CD4-positive, alpha-beta T cell treated with Interleukin-1 beta for 1 hour (primary cell): ENCODE measurements at regions not wholly inside any gene's neighbourhood (a gene's known extent, or its start where the extent isn't known, plus 50 kb on each side); places are given as distances from the start of the nearest gene placed in this dataset.
"Not testable (repeated sequence)": the region's sequence is repeated elsewhere in the genome, so short reads cannot be mapped to it uniquely, and the experiment has no call there.

Experiments
- DNase-seq, 2 donors: peaks; one replicate each; pipeline ENCODE4 v3.0.0-alpha.2; 2020 to 2022

DNA sequence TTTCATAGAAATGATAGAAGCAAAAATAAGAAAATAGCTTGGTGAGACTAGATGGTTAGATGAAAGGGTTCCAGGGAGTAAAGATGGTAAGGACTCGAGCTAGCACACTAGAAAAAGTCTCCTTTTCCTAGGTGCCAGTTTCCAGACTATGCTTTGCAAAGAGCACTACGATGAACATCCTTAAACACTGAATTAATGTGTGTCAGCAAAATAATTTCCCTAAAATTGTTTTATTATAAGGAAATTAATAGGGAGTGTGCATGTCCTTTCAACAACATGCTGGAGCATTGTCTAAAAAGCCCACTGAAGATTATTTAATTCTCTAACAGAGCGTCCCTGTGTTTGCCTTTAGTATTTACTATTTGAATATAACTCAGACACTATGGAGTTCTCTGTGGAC lies 107.4 kb upstream of the NDUFV2 start:
- no peak for DNase-seq

DNA sequence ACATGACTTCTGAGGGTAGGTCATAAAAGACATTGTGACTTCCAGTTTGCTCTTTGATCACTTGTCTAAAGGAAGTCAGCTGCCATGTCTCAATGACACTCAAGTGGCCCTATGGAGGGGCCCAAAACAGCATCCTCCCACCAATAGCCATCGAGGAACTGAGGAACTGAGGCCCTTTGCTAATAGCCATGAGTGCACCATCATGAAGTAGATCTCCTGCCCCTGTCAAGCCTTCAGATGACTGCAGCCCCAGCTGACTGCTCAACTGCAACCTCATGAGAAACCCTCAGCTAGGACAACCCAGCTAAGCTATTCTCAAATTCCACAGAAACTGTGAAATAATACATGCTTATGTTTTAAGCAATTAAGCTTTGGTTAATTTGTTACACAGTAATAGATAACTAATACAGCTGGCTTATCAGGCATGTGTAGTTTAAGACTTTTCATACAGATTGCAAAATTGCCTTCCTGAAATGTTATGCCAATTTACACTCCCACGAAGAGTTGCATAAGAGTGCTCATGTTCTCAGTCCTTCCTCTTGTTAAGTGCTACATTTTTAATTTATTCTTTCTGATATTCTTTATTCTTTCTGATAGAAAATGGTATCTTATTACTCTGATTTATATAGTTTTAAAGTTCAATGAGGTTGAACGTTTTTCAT lies 105.6 kb upstream of the NDUFV2 start:
- no peak for DNase-seq

DNA sequence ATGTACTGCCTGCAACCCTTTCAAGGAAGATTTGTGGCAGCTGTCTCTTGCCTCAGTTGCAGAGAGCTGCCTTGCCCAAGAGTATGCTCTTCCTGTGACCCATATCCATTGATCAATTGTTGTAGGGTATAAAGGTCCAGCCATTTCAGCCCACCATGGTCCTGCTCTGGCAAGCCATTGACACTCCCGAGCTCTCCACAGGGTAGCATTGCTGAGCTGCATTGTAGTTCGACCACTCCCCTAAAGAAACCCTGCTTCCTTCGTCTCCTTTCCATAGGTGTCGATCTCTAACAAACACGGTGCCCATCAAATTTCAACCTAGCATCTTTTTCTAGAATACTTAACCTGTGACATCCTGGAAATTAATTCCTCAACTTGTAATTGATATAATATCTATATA lies 104.9 kb upstream of the NDUFV2 start:
- DNase-seq: no peak

DNA sequence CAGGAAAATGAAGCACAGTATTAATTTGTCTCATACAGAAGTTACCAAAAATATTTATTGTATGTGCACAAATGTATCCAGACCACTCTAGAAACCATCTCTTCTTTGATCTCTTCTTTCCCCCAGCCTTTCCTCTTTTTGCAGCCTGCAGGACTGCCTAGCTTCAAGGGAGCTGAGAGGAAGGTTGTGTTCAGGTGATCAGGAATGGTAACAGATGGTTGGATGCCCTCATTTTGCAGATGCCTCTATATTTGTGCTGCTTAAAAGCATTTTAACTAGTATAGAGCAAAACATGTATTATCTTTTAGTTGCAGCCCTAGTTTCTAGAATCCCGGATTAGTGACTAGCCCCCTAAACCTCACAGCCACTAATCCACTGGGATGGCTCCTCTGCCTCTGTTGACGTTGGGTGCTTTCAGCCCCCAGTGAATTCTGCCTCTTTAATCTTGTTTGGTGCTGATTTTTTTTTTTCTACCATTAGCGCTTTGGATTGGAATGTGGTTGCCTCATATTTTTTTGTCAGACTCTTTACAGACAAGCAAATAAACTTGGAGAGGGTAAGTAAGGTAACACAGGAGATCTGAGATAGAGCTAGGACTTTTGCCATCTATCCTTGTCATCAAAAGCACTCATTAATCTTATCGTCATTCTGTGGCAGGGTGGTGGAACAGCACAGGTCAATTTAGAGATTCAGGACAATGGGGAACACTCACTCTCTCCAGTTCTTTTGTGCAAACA lies 103.8 kb upstream of the NDUFV2 start:
- DNase-seq: no peak

DNA sequence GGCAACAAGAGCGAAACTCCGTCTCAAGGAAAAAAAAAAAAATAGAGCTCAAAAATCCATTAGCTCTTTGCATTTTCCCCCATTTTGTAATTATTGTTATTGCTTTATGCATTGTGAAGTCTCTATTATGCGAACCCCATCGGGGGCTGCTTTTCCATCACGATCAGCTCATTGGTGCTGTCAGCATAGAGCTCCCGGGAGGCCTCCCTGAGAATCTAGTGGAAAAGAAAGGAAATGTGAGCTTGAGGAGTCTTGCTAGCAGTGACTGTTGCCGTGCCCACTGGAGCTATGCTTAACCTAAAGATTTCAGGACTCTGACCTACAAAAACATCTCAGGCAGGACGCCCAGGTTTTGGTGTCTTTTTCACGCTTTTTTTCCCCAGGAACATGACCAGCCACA lies 102.6 kb upstream of the NDUFV2 start:
- DNase-seq: no peak

DNA sequence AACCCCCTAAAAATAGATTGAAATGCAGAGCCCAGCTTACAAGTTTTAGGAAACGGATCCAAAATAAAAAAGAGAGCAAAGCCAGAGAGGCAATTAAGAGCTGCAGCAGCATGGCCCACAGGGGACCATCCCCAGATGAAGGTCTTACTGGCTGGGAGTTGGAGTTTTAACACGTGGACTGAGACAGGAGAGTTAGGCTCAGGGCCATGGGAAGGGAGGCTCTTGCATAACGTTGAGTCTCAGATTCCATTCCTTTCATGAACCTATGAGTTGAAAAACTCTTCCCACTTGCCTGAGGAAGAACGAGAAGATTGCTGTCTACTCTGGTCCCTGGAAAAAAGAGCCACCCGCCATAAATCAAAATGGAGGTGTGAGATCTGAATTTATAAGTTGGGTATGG lies 101.8 kb upstream of the NDUFV2 start:
- DNase-seq: no peak

DNA sequence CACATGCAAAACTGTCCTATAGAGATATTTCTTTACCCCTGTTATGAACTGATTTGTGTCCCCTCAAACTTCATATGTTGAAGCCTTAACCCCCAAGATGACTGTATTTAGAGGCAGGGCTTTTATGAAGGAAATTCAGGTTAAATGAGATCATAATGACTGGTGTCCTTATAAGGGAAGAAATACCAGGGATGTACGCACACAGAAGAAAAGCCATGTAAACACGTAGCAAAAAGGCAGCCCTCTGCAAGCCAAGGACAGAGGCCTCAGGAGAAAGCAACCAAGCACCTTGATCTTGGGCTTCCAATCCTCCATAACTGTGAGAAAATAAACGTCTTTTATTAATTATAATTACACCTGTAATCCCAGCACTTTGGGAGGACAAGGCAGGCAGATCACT lies 101.3 kb upstream of the NDUFV2 start:
- DNase-seq: no peak

DNA sequence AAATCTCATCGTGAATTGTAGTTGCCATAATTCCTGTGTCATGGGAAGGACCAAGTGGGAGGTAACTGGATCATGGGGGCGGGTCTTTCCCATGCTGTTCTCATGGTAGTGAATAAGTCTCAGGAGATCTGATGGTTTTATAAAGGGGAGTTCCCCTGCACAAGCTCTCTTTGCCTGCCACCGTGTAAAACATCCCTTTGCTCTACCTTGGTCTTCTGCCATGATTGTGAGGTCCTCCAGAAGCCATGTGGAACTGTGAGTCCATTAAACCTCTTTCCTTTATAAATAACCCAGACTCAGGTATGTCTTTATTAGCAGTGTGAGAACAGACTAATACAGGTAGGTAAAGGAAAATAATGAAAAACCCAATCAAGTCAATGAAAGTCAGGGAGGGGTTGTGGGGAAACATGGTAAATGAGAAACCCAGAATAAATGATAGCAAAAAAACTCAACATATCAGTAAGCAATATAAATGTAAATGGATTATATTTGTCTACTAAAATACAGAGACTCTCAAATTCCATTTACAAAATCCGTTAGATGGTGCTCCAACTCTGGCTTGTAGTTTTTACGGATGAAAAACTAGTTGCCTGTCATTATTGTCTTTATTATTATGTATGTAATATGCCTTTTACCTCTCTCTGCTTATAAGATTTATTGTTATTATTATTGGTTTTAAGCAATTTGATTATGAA lies 98.9 kb upstream of the NDUFV2 start:
- no peak for DNase-seq

DNA sequence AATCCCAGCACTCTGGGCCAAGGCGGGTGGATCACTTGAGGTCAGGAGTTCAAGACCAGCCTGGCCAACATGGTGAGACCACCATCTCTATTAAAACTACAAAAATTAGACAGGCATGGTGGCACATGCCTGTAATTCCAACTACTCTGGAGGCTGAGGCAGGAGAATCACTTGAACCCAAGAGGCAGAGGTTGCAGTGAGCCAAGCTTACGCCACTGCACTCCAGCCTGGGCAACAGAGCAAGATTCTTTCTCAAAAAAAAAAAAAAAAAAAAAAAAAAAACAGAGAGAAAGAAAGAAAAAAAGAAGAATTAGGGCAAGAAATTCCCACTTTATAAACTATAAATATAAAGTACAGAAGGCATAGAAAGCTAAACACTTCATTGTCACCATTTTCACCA lies 98.2 kb upstream of the NDUFV2 start:
- not testable (repeated sequence) for DNase-seq

DNA sequence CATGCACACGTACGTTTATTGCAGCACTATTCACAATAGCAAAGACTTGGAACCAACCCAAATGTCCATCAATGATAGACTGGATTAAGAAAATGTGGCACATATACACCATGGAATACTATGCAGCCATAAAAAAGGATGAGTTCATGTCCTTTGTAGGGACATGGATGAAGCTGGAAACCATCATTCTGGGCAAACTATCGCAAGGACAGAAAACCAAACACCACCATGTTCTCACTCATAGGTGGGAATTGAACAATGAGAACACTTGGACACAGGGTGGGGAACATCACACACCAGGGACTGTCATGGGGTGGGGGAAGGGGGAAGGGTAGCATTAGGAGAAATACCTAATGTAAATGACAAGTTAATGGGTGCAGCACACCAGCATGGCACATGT lies 94.8 kb upstream of the NDUFV2 start:
- DNase-seq: not testable (repeated sequence)

DNA sequence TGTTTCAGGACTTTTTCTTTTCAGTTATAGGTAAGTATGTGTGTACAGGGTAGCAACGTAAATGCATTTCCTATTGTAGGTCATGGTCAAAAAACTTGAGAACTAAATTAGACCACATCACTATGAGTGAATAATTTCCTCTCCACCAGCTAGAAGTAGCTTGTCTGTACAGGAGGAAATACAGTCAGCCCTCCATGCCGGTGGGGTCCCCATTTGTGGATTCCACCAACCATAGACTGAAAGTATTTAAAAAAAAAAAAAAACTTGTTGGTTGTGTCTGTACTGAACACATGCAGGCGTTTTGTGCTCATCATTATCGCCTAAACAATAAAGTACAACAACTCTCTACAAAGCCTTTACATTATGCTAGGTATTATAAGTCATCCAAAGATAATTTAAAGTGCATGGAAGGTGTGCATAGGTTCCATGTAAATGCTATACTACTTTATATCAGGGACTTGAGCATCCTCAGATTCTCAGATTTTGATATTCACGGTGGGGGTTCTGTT lies 94.2 kb upstream of the NDUFV2 start:
- no peak for DNase-seq

DNA sequence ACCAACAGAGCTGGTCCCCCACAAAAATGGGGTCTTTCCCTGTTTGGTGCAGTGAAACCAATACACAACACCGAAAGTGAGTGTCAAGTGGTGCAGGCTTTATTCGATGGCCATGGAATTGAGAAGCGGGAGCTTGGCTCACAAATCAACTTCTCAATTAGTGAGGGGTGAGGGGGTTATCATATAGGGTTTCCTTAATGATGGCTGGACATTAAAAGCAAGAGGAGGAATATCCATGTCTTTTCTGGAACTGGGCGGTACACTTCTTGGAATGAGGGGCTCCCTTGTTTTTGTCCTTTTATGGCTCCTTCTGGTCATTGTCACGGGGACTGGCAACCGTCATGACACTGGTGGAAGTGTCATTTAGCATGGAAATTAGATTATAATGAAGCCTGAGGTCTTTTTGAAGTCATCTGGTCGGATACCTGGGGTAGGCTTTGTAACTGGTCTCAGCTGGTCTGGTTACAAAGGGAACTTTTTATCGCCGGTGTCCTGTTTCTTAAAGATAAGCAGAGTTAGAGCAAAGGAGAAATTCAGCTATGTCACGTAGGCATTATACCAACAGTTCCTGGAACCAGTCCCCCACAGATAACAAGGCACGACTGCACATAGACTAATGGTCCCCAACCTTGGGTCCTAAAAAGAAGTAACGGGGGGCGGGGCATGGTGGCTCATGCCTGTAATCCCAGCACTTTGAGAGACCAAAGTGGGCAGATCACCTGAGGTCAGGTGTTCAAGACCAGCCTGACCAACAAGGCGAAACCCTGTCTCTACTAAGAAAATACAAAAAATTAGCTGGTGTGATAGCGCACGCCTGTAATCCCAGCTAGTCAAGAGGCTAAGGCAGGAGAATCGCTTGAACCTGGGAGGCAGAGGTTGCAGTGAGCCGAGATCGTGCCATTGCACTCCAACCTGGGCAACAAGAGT lies 93.5 kb upstream of the NDUFV2 start:
- no peak for DNase-seq

DNA sequence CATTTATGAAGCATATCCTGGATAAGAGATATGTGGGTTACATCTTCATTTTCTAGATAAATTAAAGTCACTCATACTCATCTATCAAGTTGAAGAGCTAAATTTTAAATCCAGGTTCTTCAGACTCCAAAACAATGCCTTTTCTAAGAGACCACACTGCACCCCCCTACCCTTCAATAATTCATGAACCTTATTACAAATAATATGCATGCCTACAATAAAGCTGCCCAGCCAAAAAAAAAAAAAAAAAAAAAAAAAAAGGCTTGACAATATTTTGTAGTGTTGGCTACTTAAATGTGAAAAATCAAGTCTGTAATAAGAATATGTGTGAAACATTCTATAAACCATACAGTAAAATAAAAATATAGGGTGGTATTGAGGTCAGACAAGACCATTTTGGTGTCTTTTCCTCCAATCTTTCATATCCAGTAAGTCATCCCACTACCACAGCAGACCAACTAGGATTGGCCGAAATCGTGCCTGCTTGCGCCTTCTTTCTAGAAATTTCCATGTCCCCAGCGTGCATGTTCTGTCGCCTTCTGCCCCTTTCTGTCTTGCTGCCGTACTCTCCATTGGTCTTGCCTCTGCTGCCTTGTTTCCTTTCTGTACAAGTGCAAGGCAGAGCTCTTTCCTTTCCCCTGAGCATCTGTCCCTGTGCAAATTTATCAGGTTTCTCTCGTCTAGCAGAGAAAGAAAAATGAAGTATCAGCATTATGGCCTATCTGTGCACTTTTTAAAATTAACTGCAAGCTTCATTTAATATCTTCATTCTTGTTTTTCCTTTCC lies 92.6 kb upstream of the NDUFV2 start:
- DNase-seq: no peak

DNA sequence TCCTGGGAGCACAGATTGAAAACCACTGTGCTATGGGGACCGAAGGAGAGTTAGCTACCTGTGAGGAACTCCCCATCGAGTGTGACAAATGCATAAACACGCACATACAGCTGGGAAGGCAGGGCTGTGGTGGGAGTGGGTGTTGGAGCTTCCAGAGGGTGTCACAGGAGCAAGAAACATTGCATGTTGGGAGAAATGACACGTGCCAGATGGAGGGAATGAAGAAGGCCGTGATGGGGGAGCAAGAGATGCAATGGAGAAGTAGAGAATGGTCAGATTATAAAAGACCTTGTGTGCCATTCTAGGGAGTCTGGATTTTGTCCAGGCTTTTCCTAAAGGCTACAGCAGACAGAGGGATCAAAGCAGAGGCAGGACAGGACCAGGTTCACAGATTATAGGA lies 91.1 kb upstream of the NDUFV2 start:
- DNase-seq: no peak

DNA sequence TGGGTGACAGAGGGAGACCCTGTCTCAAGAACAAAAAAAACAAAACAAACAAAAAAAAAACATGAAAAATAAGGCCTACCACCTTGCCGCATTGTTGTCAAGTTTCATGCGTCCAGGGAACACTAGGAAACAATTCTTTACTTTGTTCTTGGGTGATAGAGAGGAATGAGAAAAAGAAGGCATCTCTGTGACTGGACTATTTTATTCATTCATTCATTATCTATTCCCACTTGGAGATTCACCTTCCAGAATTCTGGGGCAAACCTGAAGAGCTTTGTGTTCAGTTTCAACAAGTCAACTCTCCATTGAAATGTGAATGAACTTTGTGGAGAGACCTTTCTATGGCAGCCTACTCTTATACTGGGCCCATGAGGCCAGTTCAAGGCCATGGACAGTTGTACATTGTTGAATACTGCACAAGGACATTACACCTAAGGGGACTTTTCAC lies 88.5 kb upstream of the NDUFV2 start:
- no peak for DNase-seq

DNA sequence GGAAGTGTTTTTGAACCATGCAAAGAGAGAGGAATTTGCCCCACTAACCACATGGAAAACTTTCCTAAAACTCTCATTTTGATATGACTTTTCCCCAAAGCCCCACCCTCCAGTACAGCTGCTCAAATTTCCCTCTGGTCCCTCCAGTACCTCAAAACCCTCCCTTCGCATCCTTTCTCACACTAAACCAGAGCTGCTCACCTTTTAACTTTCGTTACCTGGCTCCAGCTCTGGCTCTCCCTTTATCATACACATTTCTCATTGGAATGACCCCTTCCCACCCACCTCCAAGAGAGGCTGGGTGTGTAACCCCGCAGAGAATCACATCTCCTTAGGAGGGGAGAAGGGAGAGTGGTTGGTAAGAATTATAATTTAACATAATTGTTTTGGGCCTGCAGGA lies 86.8 kb upstream of the NDUFV2 start:
- DNase-seq: no peak

DNA sequence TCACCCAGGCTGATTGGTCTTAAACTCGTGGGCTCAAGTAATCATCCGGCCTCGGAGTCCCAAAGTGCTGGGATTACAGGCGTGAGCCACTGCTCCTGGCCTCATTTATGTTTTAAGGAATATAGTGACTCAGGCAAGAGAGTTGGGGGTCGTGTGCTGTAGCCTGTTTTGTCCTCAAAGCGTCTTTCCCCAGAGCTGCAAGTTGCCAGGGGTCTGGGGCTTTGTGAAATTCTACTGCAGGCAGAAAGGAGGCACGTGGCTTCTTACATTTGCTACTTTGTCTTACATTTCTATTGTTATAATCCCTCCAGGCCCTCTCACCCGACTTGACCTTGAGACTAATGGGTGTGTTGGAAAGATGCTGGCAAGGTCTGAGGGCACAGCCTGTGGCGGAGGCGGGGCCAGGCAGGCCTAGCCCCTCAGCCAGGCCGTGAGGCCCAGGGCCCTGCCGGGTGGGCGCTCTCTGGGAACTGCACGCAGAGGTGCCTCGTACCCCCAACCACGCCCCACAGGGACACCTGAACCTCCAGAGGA lies 85.8 kb upstream of the NDUFV2 start:
- DNase-seq: no peak

DNA sequence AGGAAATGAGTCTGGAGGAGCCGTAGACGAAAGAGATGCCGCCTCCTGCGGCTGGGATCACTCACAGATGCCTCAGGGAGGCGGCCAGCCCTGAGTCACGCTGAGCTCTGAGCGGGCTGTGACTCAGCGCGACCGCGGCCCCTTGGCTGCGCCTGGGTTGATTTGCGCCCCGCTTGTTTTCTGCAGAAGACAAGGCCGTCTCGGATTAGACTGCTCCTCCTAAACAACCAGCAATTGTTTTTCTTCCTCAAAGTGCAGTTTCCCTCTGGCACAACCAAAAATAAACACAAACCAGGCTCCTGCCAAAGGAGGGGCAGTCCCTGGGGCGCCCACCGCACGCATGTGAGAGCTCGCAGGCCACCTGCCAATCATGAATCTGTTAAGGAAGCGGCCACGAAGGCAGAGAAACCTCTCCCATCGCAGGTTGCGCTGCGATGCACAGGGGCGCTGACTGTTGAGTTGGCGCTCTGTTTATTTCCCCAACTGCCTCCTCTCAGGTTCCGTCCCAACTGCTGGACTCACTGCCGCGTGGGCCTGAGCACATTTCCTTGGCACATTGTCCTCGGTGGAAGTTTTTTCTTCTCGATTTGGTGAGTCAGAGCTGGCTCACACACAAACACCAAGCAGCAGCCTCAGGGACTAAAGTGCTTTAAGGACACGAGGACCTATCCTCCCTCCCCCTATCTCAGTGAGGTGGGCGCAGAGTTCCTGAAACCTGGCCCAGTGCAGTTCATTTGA lies 85.2 kb upstream of the NDUFV2 start:
- DNase-seq: peak in 1 of 2 donors; percentile 41

DNA sequence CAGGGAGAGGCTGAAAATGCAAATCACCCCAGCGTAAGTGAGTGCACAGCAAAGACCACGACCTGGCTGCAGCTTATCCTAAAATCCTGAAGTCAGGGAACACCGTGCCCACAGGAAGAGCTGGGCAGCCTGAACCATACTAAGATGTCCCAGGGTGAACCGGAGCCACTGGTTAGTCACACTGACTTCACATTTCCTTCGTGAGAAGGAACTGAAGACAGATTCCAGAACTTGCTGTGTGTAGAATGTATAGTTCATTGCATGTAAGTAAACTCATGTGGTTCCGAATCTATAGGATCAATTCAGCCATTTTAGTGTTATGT lies 84.6 kb upstream of the NDUFV2 start:
- no peak for DNase-seq

DNA sequence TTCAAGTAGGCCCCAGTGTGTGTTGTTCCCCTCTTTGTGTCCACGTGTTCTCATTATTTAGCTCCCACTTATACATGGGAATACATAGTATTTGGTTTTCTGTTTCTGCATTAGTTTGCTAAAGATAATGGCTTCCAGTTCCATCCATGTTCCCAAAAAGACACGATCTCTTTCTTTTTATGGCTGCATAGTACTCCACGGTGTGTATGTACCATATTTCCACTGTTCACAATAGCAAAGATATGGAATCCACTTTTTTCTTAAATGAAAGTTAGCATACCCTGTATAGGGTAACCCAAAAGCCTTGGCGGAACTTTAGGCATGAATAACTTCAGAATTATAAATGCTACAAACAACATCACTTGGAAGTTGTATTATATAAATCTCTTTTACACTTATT lies 83.4 kb upstream of the NDUFV2 start:
- no peak for DNase-seq

DNA sequence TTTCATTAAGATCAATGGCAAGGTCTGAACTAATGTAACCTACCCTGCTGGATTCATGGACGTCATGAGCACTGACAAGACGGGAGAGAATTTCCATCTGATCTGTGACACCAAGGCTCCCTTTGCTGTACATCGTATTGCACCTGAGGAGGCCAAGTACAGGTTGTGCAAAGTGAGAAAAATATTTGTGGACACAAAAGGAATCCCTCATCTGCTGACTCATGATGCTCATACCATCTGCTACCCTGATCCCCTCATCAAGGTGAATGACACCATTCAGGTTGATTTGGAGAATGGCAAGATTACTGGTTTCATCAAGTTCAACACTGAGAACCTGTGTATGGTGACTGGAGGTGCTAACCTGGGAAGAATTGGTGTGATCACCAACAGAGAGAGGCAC lies 82.3 kb upstream of the NDUFV2 start:
- no peak for DNase-seq
